NOMO-1 treated with dmso at 0.1 percent for 144 hours (cell line): ENCODE measurements at regions not wholly inside any gene's neighbourhood (a gene's known extent, or its start where the extent isn't known, plus 50 kb on each side); places are given as distances from the start of the nearest gene placed in this dataset.

Experiments used
- DNase-seq: peaks from one replicate; lab custom pipeline; 2025; ENCODE audit not compliant: unreplicated experiment; lab: John Stamatoyannopoulos, UW

GRCh38 chr1:5717031-5717682 lies 275.1 kb downstream of the NPHP4 start:
- DNase-seq: no peak

- DNase-seq: no peak
These were observed 276.1 kb downstream of the NPHP4 start for GRCh38 chr1:5716126-5716525.

DNA sequence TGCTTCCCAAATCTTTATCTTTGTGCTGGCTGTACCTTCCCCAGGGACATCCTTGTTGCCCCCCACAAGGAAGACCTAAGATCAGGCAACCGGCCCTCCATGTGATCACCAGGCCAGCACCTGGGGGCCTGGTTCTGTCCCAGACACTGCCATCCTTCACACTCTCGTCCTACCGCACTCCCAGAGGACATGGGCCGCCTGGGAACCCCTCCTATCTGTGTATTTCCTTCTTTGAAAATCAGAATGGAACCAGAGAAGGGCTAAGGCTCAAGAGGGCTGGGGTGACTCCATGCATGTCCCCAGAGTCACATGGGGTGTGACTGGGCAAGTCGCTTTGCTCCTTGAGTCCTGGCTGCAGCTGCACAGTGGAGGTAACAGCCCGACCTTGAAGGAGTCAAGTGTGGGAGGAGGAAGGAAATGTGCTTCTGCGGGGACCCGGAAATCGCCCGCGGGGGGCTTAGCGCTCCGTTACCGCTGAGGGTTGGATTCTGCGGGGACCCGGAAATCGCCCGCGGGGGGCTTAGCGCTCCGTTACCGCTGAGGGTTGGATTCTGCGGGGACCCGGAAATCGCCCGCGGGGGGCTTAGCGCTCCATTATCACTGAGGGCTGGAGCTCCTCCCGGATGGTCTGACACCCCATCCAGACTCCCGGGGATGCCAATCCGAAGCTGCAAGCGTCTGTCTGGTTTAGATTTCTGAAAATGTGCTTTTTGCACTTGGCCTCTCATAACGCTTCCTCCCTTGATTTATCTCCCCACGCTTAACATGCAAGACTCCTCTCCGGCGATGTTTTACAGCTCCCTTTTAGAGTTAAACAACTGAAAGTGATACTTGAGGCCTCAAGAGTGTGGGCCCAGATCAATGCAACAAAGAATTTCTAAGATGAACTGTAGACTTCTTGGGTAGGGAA lies 278.9 kb downstream of the NPHP4 start:
- DNase-seq: no peak

- DNase-seq: no peak
These were observed 280.1 kb downstream of the NPHP4 start for GRCh38 chr1:5711956-5712645.

GRCh38 chr1:5711079-5711478 lies 281.1 kb downstream of the NPHP4 start:
- DNase-seq: no peak

DNA sequence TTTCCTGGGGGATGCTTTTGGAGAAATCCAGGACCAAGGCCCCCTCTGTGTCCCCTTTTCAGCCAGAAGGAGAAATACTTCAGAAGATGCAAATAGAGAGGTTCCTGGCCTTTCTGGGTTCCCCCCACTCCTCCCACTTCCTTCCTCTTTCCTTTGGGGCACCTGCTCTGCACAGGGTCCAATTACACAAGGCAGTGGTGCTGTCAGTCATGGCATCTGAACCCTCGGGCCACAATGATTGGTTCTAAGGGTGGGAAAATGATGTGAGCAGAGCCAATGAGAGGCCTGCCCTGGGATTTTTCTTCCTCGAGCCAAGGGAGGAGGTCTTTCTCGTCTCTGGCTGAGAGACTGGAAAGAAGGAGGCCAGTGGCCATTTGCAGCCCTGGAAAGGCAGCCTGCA lies 282.2 kb downstream of the NPHP4 start:
- no peak for DNase-seq

DNA sequence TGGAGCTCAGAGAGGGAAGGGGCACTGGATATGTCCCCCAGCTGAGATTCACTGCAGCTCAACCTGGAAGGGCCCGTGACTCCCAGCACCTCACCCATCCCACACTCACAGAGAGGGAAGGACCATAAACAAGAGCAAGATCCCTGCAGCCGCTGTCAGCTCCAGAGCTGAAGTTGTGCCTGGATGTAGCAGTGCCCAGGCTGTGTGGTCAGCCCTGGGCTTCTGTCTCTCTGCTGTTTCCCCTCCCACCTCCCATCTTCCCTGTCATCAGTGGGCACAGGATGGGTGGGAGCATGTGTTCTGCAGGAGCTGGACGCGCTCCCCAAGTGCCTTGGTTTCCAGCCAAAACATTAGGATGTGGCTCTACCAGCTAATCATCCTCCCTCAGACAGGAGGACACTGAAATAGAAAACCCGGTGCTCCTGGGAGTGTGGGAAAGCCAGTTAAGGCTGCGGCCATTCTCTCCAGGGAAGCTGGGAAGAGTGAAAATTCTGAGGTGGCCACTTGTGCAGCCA lies 282.7 kb downstream of the NPHP4 start:
- DNase-seq: no peak

DNA sequence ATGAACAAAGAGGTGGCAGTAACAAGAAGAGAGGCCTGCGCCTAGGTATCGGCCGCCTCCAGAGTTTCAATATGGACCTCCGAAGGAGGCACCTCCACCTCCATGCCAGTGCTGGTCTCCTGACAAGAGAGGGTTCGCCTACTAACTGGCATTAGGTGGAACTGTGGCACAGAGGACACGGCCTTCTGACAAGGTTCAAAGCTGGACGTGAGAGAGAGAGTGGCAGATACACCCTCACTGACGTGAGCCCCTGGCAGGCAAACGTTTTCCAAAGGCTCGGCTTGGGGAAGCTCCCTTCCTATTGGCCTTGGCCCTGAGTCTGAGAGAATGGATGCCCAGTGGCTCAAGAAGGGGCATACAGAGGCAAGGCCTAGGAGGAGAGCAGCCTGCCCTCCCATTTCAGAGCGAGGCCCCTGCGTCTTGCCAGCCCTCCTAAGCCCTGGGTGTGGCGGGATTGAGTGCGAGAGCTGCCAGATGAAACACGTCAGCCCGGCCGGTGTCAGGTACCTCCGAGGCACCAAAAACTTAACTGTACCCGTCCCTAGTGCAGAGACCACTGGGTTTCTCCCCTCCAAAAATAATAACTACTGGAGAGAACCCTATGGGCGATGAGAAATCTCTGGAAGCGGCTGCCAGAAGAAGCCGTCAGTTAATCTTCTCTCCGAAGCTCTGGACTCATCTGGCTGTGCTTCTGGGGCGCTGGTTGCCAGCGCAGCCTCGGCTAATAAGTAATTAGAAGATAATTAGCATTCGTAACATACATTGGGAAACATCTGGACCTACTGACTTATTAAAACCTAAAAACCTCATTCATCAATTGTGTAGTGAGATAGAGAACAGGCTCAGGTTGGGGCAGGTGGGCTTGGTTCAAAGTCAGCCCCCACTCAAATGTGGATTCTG lies 283.6 kb downstream of the NPHP4 start:
- no peak for DNase-seq

DNA sequence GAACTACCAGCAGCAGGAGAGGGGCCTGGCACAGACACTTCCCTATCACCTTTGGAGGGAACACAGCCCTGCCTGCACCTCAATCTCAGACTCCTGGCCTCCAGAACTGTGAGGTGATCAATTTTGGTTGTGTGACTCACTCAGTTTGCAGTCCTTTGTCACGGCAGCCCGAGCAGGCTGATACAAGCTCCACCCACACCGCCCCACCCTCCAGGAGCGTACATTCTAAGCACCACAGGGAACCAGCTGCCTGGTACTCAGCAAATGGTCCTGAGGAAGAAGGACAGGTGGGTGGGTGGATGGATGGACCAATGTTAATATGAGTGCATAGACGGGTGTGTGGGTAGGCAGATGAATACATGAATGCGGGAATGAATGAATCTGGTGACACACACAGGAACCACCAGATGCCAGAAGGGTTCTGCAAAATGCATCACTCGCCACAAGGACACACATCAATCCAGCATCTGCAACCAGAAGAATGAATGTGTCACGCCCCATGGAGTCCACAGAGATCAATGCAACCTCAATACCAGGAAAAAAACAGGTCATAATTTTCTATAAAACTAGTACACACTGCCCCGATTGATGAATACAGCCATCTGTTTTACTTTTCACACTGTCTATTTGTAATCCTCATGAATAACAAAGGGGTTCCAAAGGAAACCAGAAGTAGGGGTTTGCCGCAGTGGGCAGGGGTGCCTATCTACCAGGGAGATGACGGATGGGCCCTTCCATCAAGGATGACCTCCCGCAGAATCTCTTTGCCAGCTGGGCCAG lies 284.5 kb downstream of the NPHP4 start:
- no peak for DNase-seq

DNA sequence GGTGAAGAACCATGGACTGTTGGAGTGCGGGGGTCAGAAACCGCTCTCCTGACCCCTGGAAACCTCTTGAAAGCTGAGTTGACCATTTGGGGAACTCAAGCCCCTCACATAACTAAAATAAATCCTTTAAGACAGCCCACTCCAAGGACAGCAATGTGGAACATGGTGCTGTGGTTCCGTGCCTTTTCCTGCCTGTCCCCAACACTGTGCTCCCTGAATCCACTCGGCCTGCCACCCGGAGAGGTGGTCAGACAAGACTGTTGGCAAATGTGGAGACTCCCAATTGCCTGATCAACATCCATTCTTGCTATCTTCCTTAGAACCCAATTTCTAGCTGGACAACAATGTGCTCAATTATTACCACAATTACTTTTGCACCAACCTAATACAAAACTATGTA lies 286.0 kb downstream of the NPHP4 start:
- DNase-seq: no peak

GRCh38 chr1:5705751-5706150 lies 286.5 kb downstream of the NPHP4 start:
- no peak for DNase-seq

- no peak for DNase-seq
These were observed 287.4 kb downstream of the NPHP4 start for GRCh38 chr1:5704561-5705514.

GRCh38 chr1:5701642-5702041 lies 290.6 kb downstream of the NPHP4 start:
- DNase-seq: no peak

- no peak for DNase-seq
These were observed 298.7 kb downstream of the NPHP4 start for GRCh38 chr1:5693568-5693967.

- DNase-seq: no peak
These were observed 299.6 kb downstream of the NPHP4 start for GRCh38 chr1:5692664-5693063.

DNA sequence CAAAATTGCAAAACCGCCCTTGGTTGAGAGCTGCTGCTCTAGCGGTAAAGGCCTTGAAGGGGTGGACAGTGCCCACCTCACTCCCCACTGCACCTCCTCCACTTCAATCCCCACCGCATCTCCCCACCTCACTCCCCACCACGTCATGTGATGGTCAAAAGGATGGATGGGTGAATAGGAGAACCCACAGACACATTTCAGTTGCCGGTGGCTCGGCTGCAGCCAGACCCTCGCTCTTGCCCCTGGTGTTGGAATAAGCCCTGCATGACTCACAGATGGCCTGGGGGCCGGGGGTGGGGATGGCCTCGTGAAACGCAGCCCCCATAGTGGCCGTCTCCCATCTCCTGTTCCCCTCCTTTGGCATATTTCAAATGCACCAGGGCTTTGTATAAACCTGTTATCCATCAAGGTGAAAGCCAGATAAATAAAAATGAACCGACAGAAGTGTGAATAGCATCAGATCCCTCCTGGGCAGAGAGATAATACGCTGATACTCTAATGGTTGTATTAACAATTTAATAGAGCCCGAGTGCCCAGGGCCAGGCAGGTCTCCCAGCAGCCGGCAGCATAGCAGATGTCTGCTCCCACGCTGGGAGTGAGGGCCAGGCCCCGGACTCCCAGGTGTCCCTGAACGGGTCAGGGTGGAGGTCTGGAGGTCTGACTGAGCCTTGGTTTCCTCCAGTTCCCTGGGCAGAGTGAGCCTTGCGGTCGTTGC lies 300.3 kb downstream of the NPHP4 start:
- DNase-seq: no peak

DNA sequence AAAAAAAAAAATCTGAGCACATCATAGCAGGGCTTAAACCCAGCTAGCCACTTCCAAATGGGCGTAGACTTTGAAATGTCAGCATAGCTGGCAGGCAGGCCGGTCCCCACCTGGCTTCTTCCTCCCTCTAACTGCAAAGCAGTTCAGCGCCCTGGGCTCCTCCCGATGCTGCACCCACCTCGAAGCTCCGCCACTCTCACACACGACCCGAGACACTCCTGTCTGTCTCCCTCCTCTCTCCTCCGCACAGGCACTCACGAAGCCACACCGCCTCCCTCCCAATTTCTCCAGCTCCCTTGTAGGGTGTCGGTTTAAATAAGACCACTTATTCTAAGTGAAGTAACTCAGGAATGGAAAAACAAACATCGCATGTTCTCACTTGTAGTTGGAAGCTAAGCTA lies 301.3 kb downstream of the NPHP4 start:
- no peak for DNase-seq

DNA sequence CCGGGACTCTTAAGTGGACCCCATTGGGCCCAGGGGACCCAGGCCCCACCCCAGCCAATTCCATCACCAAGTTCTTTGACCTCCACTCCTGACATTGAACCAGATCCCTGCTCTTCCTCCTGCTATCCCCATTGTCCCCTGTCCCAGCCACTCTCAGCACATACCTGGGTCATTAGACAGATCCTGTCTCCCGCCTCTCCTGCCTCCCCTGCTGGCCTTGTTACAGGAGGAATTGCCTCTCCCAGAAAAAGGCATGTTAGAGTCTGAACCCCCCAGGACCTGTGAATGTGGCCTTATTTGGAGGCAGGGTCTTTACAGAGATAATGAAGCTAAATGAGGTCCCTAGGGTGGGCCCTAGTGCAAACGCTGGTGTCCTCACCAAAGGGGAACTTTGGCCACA lies 301.9 kb downstream of the NPHP4 start:
- no peak for DNase-seq
